ENCODE measurements at regions not wholly inside any gene's neighbourhood (a gene's known extent, or its start where the extent isn't known, plus 50 kb on each side); places are given as distances from the start of the nearest gene placed in this dataset.

GRCh38 chr12:118467641-118468305 lies 91.4 kb downstream of the SUDS3 start:
- Histone ChIP-seq H3K27ac (no peak overlapping the region), H3K4me1 (no peaks in the 10 kb centered on the region), H3K4me3 (no peak overlapping the region), H3K27me3 (no peaks in the 10 kb centered on the region), H3K36me3 (replicated peaks in 1 of 2; ENCODE audit: insufficient read depth in 1 of 2, low read depth in 2 of 2) (no peaks in the 10 kb centered on the region), H3K9me3 (no peaks in the 10 kb centered on the region)
- TF ChIP-seq POLR2A (IDR thresholded peaks at IDR 0.05) = no peak
- no peak for TF ChIP-seq CTCF (IDR thresholded peaks at IDR 0.05)
- WGBS, 2 donors = 87 to 90% methylated on average over 3 of the region's 3 CpGs
- ATAC-seq (no peak), DNase-seq (no peak)
- intact Hi-C loops (cut with DNase I) = no loop called here

- H3K27ac ChIP-seq = no peak overlapping the region
- DNase-seq (no peak), ATAC-seq (no peak)
- TF ChIP-seq POLR2A (IDR thresholded peaks at IDR 0.05) (no peak), CTCF (IDR thresholded peaks at IDR 0.05) (no peak)
- WGBS, 2 donors = 75 to 94% methylated on average over 1 of the region's 1 CpG
- no peak overlapping the region for H3K4me3 ChIP-seq
- intact Hi-C loops (cut with DNase I) = no loop called here
- H3K4me1 ChIP-seq = no peaks in the 10 kb centered on the region
- H3K27me3 ChIP-seq = no peaks in the 10 kb centered on the region
- H3K9me3 ChIP-seq = no peaks in the 10 kb centered on the region
- no peaks in the 10 kb centered on the region for H3K36me3 ChIP-seq (replicated peaks in 1 of 2; ENCODE audit: insufficient read depth in 1 of 2, low read depth in 2 of 2)
Observed at GRCh38 chr12:118472940-118473339, 96.6 kb downstream of the SUDS3 start.

- no peaks in the 10 kb centered on the region for H3K9me3 ChIP-seq
- H3K27me3 ChIP-seq = no peaks in the 10 kb centered on the region
- intact Hi-C loops (cut with DNase I) = no loop called here
- whole genome bisulfite sequencing, 2 donors = 60 to 72% methylated on average over 4 of the region's 4 CpGs
- no peaks in the 10 kb centered on the region for H3K36me3 ChIP-seq (replicated peaks in 1 of 2; ENCODE audit: insufficient read depth in 1 of 2, low read depth in 2 of 2)
- no peaks in the 10 kb centered on the region for H3K4me1 ChIP-seq
- H3K27ac ChIP-seq = no peak overlapping the region
- no peak overlapping the region for H3K4me3 ChIP-seq
- DNase-seq = no peak
- TF ChIP-seq CTCF (IDR thresholded peaks at IDR 0.05) (no peak), POLR2A (IDR thresholded peaks at IDR 0.05) (no peak)
- ATAC-seq = no peak
Observed at GRCh38 chr12:118480235-118480634, 103.9 kb downstream of the SUDS3 start.

GRCh38 chr12:118488034-118488433 lies 111.7 kb downstream of the SUDS3 start:
- Histone ChIP-seq H3K27me3 (no peaks in the 10 kb centered on the region), H3K4me1 (no peaks in the 10 kb centered on the region), H3K27ac (no peak overlapping the region), H3K4me3 (no peak overlapping the region), H3K36me3 (replicated peaks in 1 of 2; ENCODE audit: insufficient read depth in 1 of 2, low read depth in 2 of 2) (no peaks in the 10 kb centered on the region), H3K9me3 (no peaks in the 10 kb centered on the region)
- DNase-seq (no peak), ATAC-seq (no peak)
- intact Hi-C loops (cut with DNase I) = no loop called here
- 59 to 68% methylated on average over 2 of the region's 2 CpGs for WGBS, 2 donors
- TF ChIP-seq CTCF (IDR thresholded peaks at IDR 0.05) = no peak
- TF ChIP-seq POLR2A (IDR thresholded peaks at IDR 0.05) = no peak

GRCh38 chr12:118493962-118494361 lies 117.6 kb downstream of the SUDS3 start:
- no peaks in the 10 kb centered on the region for H3K9me3 ChIP-seq
- no peaks in the 10 kb centered on the region for H3K27me3 ChIP-seq
- intact Hi-C loops (cut with DNase I) = no loop called here
- DNase-seq = no peak
- TF ChIP-seq CTCF (IDR thresholded peaks at IDR 0.05) (no peak), POLR2A (IDR thresholded peaks at IDR 0.05) (no peak)
- ATAC-seq = no peak
- no peak overlapping the region for H3K27ac ChIP-seq
- H3K36me3 ChIP-seq (replicated peaks in 1 of 2; ENCODE audit: insufficient read depth in 1 of 2, low read depth in 2 of 2) = no peaks in the 10 kb centered on the region
- no peak overlapping the region for H3K4me3 ChIP-seq
- 14 to 28% methylated on average over 2 of the region's 2 CpGs for WGBS, 2 donors
- peaks cover 6% of the 10 kb centered on the region for H3K4me1 ChIP-seq
